GM21515 (cell line): ENCODE measurements at regions not wholly inside any gene's neighbourhood (a gene's known extent, or its start where the extent isn't known, plus 50 kb on each side); places are given as distances from the start of the nearest gene placed in this dataset.
"Not testable (repeated sequence)": the region's sequence is repeated elsewhere in the genome, so short reads cannot be mapped to it uniquely, and the experiment has no call there.

Source experiments
- ATAC-seq: cut with Tn5 transposase; IDR thresholded peaks from one replicate; pipeline ENCODE4 v1.9.1; 2021; ENCODE audit not compliant: unreplicated experiment

- ATAC-seq: no peak
These were observed 174.3 kb downstream of the TFAP2B start for GRCh38 chr6:50992704-50993625.

DNA sequence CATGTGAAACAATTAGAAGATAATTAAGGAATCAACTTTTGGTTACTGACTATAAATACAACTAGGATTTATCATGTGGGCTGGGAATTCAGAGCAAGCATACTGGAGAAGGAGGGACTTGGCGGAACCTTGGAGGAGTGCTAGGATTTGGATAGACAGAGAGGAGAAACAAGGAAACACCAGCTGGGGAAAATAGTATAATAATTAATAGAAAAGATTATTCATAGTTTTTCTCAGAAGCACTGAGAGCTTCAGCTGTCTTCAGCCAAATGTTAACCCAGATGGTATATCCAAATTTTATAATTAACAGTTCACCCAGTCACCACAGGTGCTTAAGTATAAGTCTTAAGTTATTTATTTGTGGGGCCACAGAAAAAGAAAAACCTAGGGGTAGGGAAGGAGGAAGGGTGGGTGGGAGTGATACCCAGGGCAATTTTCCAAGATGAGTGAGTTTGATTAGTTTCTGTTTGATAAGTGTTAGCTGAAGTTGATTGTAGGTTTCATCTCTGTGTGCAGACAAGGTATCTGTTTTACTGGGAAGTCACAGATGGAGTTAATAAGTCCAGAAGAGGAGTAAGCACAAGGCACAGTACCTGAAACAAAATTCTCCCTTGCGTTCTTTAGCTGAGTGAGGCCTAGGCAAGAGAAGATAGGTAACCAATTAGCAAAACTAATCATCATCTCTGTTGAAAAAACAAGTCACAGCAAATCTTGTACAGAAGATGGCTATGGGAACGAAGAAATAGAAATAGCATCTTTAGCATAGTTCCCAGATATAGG, 175.5 kb downstream of the TFAP2B start:
- ATAC-seq: no peak

- no peak for ATAC-seq
These were observed 176.4 kb downstream of the TFAP2B start for GRCh38 chr6:50995036-50995435.

- ATAC-seq: no peak
These were observed 180.2 kb downstream of the TFAP2B start for GRCh38 chr6:50998905-50999304.

- no peak for ATAC-seq
These were observed 182.7 kb downstream of the TFAP2B start for GRCh38 chr6:51001399-51001798.

- no peak for ATAC-seq
These were observed 185.7 kb downstream of the TFAP2B start for GRCh38 chr6:51004380-51004779.

DNA sequence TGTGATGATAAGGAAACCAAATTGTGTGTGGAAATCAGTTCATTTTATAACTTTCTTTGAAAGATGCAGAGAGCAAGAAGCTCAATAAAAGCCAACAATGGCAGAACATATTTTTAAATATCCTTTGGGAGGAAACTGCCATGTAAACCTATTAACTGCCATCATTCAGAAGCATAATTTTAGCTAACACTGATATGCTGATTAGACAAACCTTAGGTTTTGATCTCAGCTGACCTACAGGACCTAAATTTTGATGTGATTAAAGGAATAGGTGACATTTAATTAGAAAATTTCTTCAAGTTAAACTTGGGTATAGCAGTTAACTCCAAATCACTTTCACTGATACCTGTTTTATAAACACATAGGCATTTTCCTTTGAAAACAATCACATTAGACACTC, 187.1 kb downstream of the TFAP2B start:
- ATAC-seq: no peak

GRCh38 chr6:51007237-51007636, 188.6 kb downstream of the TFAP2B start:
- ATAC-seq: no peak

DNA sequence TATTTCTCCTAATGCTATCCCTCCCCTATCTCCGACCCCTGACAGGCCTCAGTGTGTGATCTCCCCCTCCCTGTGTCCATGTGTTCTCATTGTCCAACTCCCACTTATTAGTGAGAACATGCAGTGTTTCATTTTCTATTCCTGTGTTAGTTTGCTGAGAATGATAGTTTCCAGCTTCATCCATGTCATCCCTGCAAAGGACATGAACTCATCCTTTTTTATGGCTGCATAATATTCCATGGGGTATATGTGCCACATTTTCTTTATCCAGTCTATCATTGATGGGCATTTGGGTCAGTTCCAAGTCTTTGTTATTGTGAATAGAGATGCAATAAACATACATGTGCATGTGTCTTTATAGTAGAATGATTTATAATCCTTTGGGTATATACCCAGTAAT, 190.0 kb downstream of the TFAP2B start:
- ATAC-seq: not testable (repeated sequence)

DNA sequence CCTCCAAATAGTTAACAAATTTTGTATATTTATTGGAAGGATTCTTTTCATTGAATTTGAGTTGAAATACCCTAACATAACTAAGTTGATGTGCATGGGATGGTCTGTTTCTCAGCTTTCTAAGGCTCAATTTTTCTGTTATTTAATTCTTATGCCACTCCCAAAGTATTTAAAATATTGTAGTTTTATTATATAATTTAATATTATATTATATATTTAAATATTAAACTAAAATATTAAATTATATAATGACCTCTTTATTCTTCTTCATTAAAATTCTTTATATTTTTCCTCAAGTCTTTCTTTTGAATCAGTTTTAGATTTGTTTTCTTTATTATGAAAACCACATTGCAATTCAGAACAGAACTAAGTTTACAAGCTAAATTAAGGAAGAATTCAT, 194.7 kb downstream of the TFAP2B start:
- ATAC-seq: no peak

GRCh38 chr6:51015394-51015793, 196.7 kb downstream of the TFAP2B start:
- ATAC-seq: no peak

- no peak for ATAC-seq
These were observed 197.8 kb downstream of the TFAP2B start for GRCh38 chr6:51016489-51016888.

DNA sequence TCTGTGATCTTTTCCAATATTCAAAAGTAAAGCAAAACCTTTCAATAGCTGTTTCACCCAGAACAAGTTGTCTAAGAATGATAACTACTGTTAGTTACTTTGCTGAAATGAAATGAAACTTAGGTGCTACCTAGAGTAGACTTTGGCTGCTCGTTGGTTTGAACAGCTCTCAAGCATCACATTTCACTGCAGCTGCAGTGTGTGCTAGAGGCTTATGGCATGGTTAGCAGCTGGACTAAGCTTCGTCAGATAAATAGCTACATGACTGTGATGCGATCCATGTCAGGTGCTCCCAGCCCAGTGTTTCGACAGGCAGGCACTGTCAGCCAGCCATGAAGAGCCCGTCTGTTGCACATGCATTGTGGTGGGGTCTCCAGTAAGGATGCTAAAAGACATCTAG, 201.1 kb downstream of the TFAP2B start:
- no peak for ATAC-seq

DNA sequence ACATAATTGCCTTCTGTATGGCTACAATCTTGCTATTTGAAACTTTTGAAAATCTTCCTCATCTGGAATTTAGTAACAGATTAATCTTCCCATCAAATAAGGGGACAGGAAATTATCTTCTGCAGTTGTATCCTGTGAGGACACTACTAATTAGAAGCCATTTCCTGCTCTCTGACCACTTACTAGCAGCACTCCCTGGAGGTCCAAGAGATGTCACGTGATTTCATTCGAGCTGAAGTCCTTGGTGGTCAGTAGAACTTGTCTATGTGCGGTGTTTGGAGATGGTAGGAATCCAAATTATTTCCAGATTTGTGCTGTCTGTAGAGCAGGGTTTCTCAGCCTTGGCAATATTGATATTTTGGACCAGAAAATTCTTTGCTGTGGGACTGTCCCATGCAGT, 202.5 kb downstream of the TFAP2B start:
- ATAC-seq: no peak

GRCh38 chr6:51024126-51024525, 205.5 kb downstream of the TFAP2B start:
- ATAC-seq: no peak

- no peak for ATAC-seq
These were observed 206.6 kb downstream of the TFAP2B start for GRCh38 chr6:51025082-51025777.

DNA sequence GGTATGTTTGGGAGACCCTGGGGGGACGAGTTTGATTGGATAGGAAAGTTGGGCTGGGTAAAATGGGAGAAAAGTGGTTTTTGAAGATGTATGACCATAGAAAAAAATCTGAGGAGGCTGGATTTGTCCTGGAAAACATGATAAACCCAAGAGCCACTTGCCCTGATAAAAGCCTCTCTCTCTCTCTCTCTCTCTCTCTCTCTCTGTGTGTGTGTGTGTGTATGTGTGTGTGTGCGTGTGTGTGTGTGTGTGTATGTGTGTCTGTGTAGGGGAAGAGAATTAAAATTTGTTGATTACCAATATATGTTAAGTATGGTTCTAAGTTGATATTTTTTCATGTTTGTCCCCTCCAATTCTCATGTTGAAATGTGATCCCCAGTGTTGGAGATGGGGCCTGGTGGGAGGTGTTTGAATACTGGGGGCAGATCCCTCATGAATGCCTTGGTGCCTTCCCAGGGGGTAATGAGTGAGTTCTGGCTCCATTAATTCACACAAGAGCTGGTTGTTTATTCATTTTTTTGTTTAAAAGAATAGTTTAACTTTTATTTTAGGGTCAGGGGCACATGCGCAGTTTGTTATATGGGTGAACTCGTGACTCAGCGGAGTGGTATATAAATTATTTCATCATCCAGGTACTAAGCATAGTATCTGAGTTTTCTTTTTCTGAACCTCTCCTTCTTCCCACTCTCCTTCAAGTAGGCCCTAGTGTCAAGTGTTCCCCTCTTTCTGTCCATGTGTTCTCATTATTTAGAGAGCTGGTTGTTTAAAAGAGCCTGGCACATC, 208.8 kb downstream of the TFAP2B start:
- no peak for ATAC-seq

GRCh38 chr6:51028276-51028675, 209.6 kb downstream of the TFAP2B start:
- ATAC-seq: no peak

- no peak for ATAC-seq
These were observed 210.9 kb downstream of the TFAP2B start for GRCh38 chr6:51029561-51029960.

- ATAC-seq: no peak
These were observed 226.9 kb downstream of the TFAP2B start for GRCh38 chr6:51045548-51045947.
